ENCODE measurements at regions not wholly inside any gene's neighbourhood (a gene's known extent, or its start where the extent isn't known, plus 50 kb on each side); places are given as distances from the start of the nearest gene placed in this dataset.

- DNase-seq (ENCODE audit: low read depth) = no peak
Observed at GRCh38 chr4:138689593-138689992, 326.0 kb upstream of the NOCT start.

- DNase-seq (ENCODE audit: low read depth) = no peak
Observed at GRCh38 chr4:138689187-138689586, 326.4 kb upstream of the NOCT start.

GRCh38 chr4:138688408-138689085 is 327.0 kb upstream of the NOCT start:
- no peak for DNase-seq (ENCODE audit: low read depth)

- no peak for DNase-seq (ENCODE audit: low read depth)
Observed at GRCh38 chr4:138686106-138686835, 329.3 kb upstream of the NOCT start.

- DNase-seq (ENCODE audit: low read depth) = no peak
Observed at GRCh38 chr4:138685316-138685715, 330.3 kb upstream of the NOCT start.

- DNase-seq (ENCODE audit: low read depth) = peak; percentile 46
Observed at GRCh38 chr4:138680989-138681604, 334.5 kb upstream of the NOCT start.

- DNase-seq (ENCODE audit: low read depth) = no peak
Observed at GRCh38 chr4:138680256-138680655, 335.3 kb upstream of the NOCT start.

GRCh38 chr4:138678985-138679746 is 336.4 kb upstream of the NOCT start:
- no peak for DNase-seq (ENCODE audit: low read depth)

GRCh38 chr4:138677748-138678147 is 337.8 kb upstream of the NOCT start:
- DNase-seq (ENCODE audit: low read depth) = no peak

- no peak for DNase-seq (ENCODE audit: low read depth)
Observed at GRCh38 chr4:138677212-138677611, 338.4 kb upstream of the NOCT start.

GRCh38 chr4:138675685-138676084 is 339.9 kb upstream of the NOCT start:
- DNase-seq (ENCODE audit: low read depth) = no peak

- no peak for DNase-seq (ENCODE audit: low read depth)
Observed at GRCh38 chr4:138674209-138674608, 341.4 kb upstream of the NOCT start.

GRCh38 chr4:138673053-138673452 is 342.5 kb upstream of the NOCT start:
- DNase-seq (ENCODE audit: low read depth) = no peak

- no peak for DNase-seq (ENCODE audit: low read depth)
Observed at GRCh38 chr4:138672393-138672976, 343.1 kb upstream of the NOCT start.

- DNase-seq (ENCODE audit: low read depth) = no peak
Observed at GRCh38 chr4:138671606-138672084, 343.9 kb upstream of the NOCT start.

GRCh38 chr4:138671106-138671505 is 344.5 kb upstream of the NOCT start:
- DNase-seq (ENCODE audit: low read depth) = no peak

GRCh38 chr4:138670681-138671080 is 344.9 kb upstream of the NOCT start:
- no peak for DNase-seq (ENCODE audit: low read depth)

GRCh38 chr4:138669479-138670315 is 345.9 kb upstream of the NOCT start:
- DNase-seq (ENCODE audit: low read depth) = no peak

GRCh38 chr4:138668309-138668708 is 347.3 kb upstream of the NOCT start:
- no peak for DNase-seq (ENCODE audit: low read depth)

- no peak for DNase-seq (ENCODE audit: low read depth)
Observed at GRCh38 chr4:138666366-138666765, 349.2 kb upstream of the NOCT start.

GRCh38 chr4:138665851-138666250 is 349.7 kb upstream of the NOCT start:
- DNase-seq (ENCODE audit: low read depth) = no peak
